Tibial artery (tissue), 4 donors: ENCODE measurements at regions not wholly inside any gene's neighbourhood (a gene's known extent, or its start where the extent isn't known, plus 50 kb on each side); places are given as distances from the start of the nearest gene placed in this dataset.

Experiments
- DNase-seq, 2 donors: peaks; one replicate each; pipeline ENCODE4 v3.0.0-alpha.2; 2019
- H3K27ac ChIP-seq, 2 donors: fragments of 200-600 bp; sonication (generic) in 1 of 2; 1 replicate in 1 of 2; 2 replicates in 1 of 2; pipeline ENCODE4 v1.5.1; 2018 to 2019; ENCODE audit warnings: mild to moderate bottlenecking in 1 of 2
- H3K27me3 ChIP-seq, 2 donors: fragments of 200-600 bp; sonication (generic) in 1 of 2; one replicate each; pipeline versions ENCODE4 v1.5.1 to v1.6.0; 2016 to 2019
- H3K36me3 ChIP-seq, 3 donors: fragments of 200-600 bp; sonication (generic) in 2 of 3; one replicate each; pipeline ENCODE4 v1.5.1; 2016 to 2019; ENCODE audit warnings: mild to moderate bottlenecking in 2 of 3
- H3K4me1 ChIP-seq, 4 donors: fragments of 200-600 bp; sonication (generic) in 2 of 4; 1 replicate in 3 of 4; 2 replicates in 1 of 4; pipeline ENCODE4 v1.5.1; 2016 to 2019
- H3K4me3 ChIP-seq, 2 donors: fragments of 200-600 bp; sonication (generic) in 1 of 2; 1 replicate in 1 of 2; 2 replicates in 1 of 2; pipeline ENCODE4 v1.5.1; 2018 to 2019; ENCODE audit warnings: mild to moderate bottlenecking in 2 of 2
- H3K9me3 ChIP-seq, 3 donors: fragments of 200-600 bp; sonication (generic) in 1 of 3; one replicate each; pipeline ENCODE4 v1.5.1; 2016 to 2019
- CTCF ChIP-seq, 2 experiments: fragments of 200-600 bp in 1 of 2; fragments of 450-650 bp in 1 of 2; IDR thresholded peaks; one replicate each; pipeline ENCODE4 v1.5.1; 2017 to 2019; ENCODE audit warnings: antibody characterized with exemption in 2 of 2, mild to moderate bottlenecking in 1 of 2, moderate library complexity in 1 of 2
- intact Hi-C: fragments of 100-400 bp; cut with DNase I; formaldehyde crosslinking; loops from one replicate; pipeline ENCODE4 v1.15.0; 2023; ENCODE audit warnings: low total_unique reads

GRCh38 chr14:41137741-41138140 lies 468.9 kb upstream of the LRFN5 start:
- Histone ChIP-seq H3K4me1 (no peaks in the 10 kb centered on the region), H3K4me3 (no peak overlapping the region), H3K27me3 (no peaks in the 10 kb centered on the region), H3K27ac (no peak overlapping the region), H3K9me3 (no peaks in the 10 kb centered on the region), H3K36me3 (no peaks in the 10 kb centered on the region)
- TF ChIP-seq CTCF (IDR thresholded peaks at IDR 0.05): no peak
- intact Hi-C loops: no loop called here
- DNase-seq: no peak

GRCh38 chr14:41130274-41130673 lies 476.4 kb upstream of the LRFN5 start:
- intact Hi-C loops: no loop called here
- H3K27me3 ChIP-seq: no peaks in the 10 kb centered on the region
- no peak overlapping the region for H3K27ac ChIP-seq
- no peaks in the 10 kb centered on the region for H3K36me3 ChIP-seq
- H3K4me3 ChIP-seq: no peak overlapping the region
- no peak for DNase-seq
- H3K4me1 ChIP-seq: no peaks in the 10 kb centered on the region
- H3K9me3 ChIP-seq: no peaks in the 10 kb centered on the region
- TF ChIP-seq CTCF (IDR thresholded peaks at IDR 0.05): no peak

- intact Hi-C loops: no loop called here
- DNase-seq: no peak
- Histone ChIP-seq H3K4me1 (no peaks in the 10 kb centered on the region), H3K36me3 (no peaks in the 10 kb centered on the region), H3K4me3 (no peak overlapping the region), H3K27me3 (no peaks in the 10 kb centered on the region), H3K27ac (no peak overlapping the region), H3K9me3 (no peaks in the 10 kb centered on the region)
- no peak for TF ChIP-seq CTCF (IDR thresholded peaks at IDR 0.05)
Observed at GRCh38 chr14:41120402-41120801, 486.3 kb upstream of the LRFN5 start.

GRCh38 chr14:41096131-41096530 lies 510.5 kb upstream of the LRFN5 start:
- intact Hi-C loops: no loop called here
- no peak overlapping the region for H3K27ac ChIP-seq
- H3K36me3 ChIP-seq: no peaks in the 10 kb centered on the region
- no peak overlapping the region for H3K4me3 ChIP-seq
- H3K4me1 ChIP-seq: no peaks in the 10 kb centered on the region
- peaks cover 0 to 4% (median 0%) of the 10 kb centered on the region in 3 donors for H3K9me3 ChIP-seq
- DNase-seq: no peak
- no peaks in the 10 kb centered on the region for H3K27me3 ChIP-seq
- no peak for TF ChIP-seq CTCF (IDR thresholded peaks at IDR 0.05)

GRCh38 chr14:41087056-41087455 lies 519.6 kb upstream of the LRFN5 start:
- Histone ChIP-seq H3K4me3 (no peak overlapping the region), H3K27me3 (no peaks in the 10 kb centered on the region), H3K4me1 (no peaks in the 10 kb centered on the region), H3K27ac (no peak overlapping the region), H3K9me3 (peaks cover 0 to 9% (median 0%) of the 10 kb centered on the region in 3 donors), H3K36me3 (no peaks in the 10 kb centered on the region)
- DNase-seq: no peak
- intact Hi-C loops: no loop called here
- TF ChIP-seq CTCF (IDR thresholded peaks at IDR 0.05): no peak

- intact Hi-C loops: no loop called here
- Histone ChIP-seq H3K9me3 (no peaks in the 10 kb centered on the region), H3K4me1 (no peaks in the 10 kb centered on the region), H3K36me3 (no peaks in the 10 kb centered on the region), H3K27ac (no peak overlapping the region), H3K4me3 (no peak overlapping the region), H3K27me3 (no peaks in the 10 kb centered on the region)
- TF ChIP-seq CTCF (IDR thresholded peaks at IDR 0.05): no peak
- DNase-seq: no peak
Observed at GRCh38 chr14:41073544-41073943, 533.1 kb upstream of the LRFN5 start.
